ENCODE measurements at regions not wholly inside any gene's neighbourhood (a gene's known extent, or its start where the extent isn't known, plus 50 kb on each side); places are given as distances from the start of the nearest gene placed in this dataset.

GRCh38 chrX:20547611-20548051, 280.9 kb upstream of the RPS6KA3 start:
- CTCF ChIA-PET (ENCODE audit: unreplicated experiment) = no interaction called here
- no TSS peak for BruUV-seq (replicated peaks)

GRCh38 chrX:20545538-20545937, 278.8 kb upstream of the RPS6KA3 start:
- TF ChIP-seq, protein P1, sequence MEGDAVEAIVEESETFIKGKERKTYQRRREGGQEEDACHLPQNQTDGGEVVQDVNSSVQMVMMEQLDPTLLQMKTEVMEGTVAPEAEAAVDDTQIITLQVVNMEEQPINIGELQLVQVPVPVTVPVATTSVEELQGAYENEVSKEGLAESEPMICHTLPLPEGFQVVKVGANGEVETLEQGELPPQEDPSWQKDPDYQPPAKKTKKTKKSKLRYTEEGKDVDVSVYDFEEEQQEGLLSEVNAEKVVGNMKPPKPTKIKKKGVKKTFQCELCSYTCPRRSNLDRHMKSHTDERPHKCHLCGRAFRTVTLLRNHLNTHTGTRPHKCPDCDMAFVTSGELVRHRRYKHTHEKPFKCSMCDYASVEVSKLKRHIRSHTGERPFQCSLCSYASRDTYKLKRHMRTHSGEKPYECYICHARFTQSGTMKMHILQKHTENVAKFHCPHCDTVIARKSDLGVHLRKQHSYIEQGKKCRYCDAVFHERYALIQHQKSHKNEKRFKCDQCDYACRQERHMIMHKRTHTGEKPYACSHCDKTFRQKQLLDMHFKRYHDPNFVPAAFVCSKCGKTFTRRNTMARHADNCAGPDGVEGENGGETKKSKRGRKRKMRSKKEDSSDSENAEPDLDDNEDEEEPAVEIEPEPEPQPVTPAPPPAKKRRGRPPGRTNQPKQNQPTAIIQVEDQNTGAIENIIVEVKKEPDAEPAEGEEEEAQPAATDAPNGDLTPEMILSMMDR (conservative IDR thresholded peaks at IDR 0.05; ENCODE audit: low read length) = no peak
- no peak for TF ChIP-seq EZH2phosphoT487 (IDR thresholded peaks at IDR 0.05; ENCODE audit: borderline replicate concordance, low read depth, low read length)
- H2AFZ ChIP-seq (ENCODE audit: low read length) = no peak overlapping the region
- H3K27ac ChIP-seq (ENCODE audit: low read depth, low read length, poor library complexity, severe bottlenecking) = no peak overlapping the region
- no peaks in the 10 kb centered on the region for H3K79me2 ChIP-seq (ENCODE audit: insufficient read depth, low read depth, low read length)
- H3K4me3 ChIP-seq (ENCODE audit: low read depth, low read length, poor library complexity, severe bottlenecking) = no peak overlapping the region
- no peaks in the 10 kb centered on the region for H3K9me2 ChIP-seq (ENCODE audit: insufficient read depth, low read length)
- no peak overlapping the region for H3K4me2 ChIP-seq (ENCODE audit: low read length)
- no peak for DNase-seq (ENCODE audit: low spot score)
- intact Hi-C loops (cut with micrococcal nuclease; ENCODE audit: unreplicated experiment) = no loop called here
- no peaks in the 10 kb centered on the region for H4K20me1 ChIP-seq (ENCODE audit: insufficient read depth, low read length)
- no peaks in the 10 kb centered on the region for H3K9me3 ChIP-seq (ENCODE audit: low read length)
- BruUV-seq (replicated peaks) = no TSS peak
- CTCF ChIA-PET (ENCODE audit: unreplicated experiment) = no interaction called here
- POLR2A ChIA-PET = no interaction called here
- H3K36me3 ChIP-seq (ENCODE audit: insufficient read depth, low read length) = no peaks in the 10 kb centered on the region
- H3K4me1 ChIP-seq (ENCODE audit: insufficient read depth, low read length, poor library complexity, severe bottlenecking) = no peaks in the 10 kb centered on the region

More at GRCh38 chrX:20547611-20548051, 280.9 kb upstream of the RPS6KA3 start:
- Histone ChIP-seq H3K36me3 (ENCODE audit: insufficient read depth, low read length) (no peaks in the 10 kb centered on the region), H3K79me2 (ENCODE audit: insufficient read depth, low read depth, low read length) (no peaks in the 10 kb centered on the region), H4K20me1 (ENCODE audit: insufficient read depth, low read length) (no peaks in the 10 kb centered on the region), H3K4me1 (ENCODE audit: insufficient read depth, low read length, poor library complexity, severe bottlenecking) (no peaks in the 10 kb centered on the region), H2AFZ (ENCODE audit: low read length) (no peak overlapping the region), H3K9me2 (ENCODE audit: insufficient read depth, low read length) (no peaks in the 10 kb centered on the region), H3K4me3 (ENCODE audit: low read depth, low read length, poor library complexity, severe bottlenecking) (no peak overlapping the region), H3K9me3 (ENCODE audit: low read length) (no peaks in the 10 kb centered on the region), H3K4me2 (ENCODE audit: low read length) (no peak overlapping the region), H3K27ac (ENCODE audit: low read depth, low read length, poor library complexity, severe bottlenecking) (no peak overlapping the region)
- no peak for TF ChIP-seq EZH2phosphoT487 (IDR thresholded peaks at IDR 0.05; ENCODE audit: borderline replicate concordance, low read depth, low read length)
- TF ChIP-seq, protein P1 (conservative IDR thresholded peaks at IDR 0.05; ENCODE audit: low read length) = no peak
- POLR2A ChIA-PET = interaction anchor here (0.7 kb wide), 1 partner anchor 1613 kb away, joined by 3 read pairs; no protein-coding TSS in a partner anchor
- no peak for DNase-seq (ENCODE audit: low spot score)
- intact Hi-C loops (cut with micrococcal nuclease; ENCODE audit: unreplicated experiment) = no loop called here

- H4K20me1 ChIP-seq (ENCODE audit: insufficient read depth, low read length) = no peaks in the 10 kb centered on the region
- no peak for DNase-seq (ENCODE audit: low spot score)
- no peaks in the 10 kb centered on the region for H3K9me2 ChIP-seq (ENCODE audit: insufficient read depth, low read length)
- CTCF ChIA-PET (ENCODE audit: unreplicated experiment) = no interaction called here
- H3K4me3 ChIP-seq (ENCODE audit: low read depth, low read length, poor library complexity, severe bottlenecking) = no peak overlapping the region
- H3K27ac ChIP-seq (ENCODE audit: low read depth, low read length, poor library complexity, severe bottlenecking) = no peak overlapping the region
- intact Hi-C loops (cut with micrococcal nuclease; ENCODE audit: unreplicated experiment) = no loop called here
- H3K4me2 ChIP-seq (ENCODE audit: low read length) = no peak overlapping the region
- H3K9me3 ChIP-seq (ENCODE audit: low read length) = no peaks in the 10 kb centered on the region
- no peaks in the 10 kb centered on the region for H3K36me3 ChIP-seq (ENCODE audit: insufficient read depth, low read length)
- no peaks in the 10 kb centered on the region for H3K4me1 ChIP-seq (ENCODE audit: insufficient read depth, low read length, poor library complexity, severe bottlenecking)
- POLR2A ChIA-PET = no interaction called here
- H2AFZ ChIP-seq (ENCODE audit: low read length) = no peak overlapping the region
- no peak for TF ChIP-seq EZH2phosphoT487 (IDR thresholded peaks at IDR 0.05; ENCODE audit: borderline replicate concordance, low read depth, low read length)
- TF ChIP-seq, protein P1 (conservative IDR thresholded peaks at IDR 0.05; ENCODE audit: low read length) = no peak
- no peaks in the 10 kb centered on the region for H3K79me2 ChIP-seq (ENCODE audit: insufficient read depth, low read depth, low read length)
- BruUV-seq (replicated peaks) = no TSS peak
Measured at GRCh38 chrX:20542072-20542471, 275.4 kb upstream of the RPS6KA3 start.
